ENCODE measurements at regions not wholly inside any gene's neighbourhood (a gene's known extent, or its start where the extent isn't known, plus 50 kb on each side); places are given as distances from the start of the nearest gene placed in this dataset.

DNA sequence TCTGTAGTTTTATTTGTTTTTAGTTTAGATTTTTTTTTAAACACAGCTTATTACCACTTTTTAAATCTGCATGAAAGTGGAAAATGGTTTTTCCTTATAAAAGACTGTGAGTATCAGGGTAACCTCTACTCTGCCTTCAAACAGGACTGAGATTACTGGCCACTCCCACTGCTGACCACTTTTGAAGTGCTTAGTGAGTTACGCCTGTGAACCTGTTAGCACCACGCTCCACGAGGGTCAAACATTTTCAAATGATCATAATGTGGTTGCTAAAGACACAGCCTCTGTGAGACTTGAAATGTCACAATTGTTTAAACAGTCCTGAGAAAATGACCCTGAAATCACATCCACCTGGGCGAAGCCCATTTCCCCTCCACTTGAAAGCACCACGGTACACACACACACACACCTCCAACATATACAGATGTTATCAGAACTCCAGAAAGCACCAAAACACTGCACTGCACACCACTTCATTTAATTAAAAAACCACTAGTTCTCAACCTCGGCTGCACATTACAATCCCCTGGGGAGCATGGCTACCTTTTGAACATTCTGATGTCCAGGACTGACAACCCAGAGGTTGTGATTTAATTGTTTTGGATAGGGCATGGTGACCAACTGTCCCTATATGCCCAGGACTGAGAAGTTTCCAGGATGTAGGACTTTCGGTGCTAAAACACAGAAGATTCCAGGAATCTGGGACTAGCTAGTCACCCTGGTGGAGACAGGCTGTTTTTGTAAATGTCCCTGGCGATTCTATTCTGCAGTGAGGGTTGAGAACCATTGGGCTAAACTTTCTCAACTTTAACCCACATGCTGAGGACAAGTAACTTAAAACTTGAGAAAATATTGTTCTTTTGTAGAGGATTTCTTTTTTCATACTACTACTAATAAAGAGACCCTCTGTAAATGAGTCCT is 176.4 kb upstream of the MYLIP start:
- TF ChIP-seq, protein P1, sequence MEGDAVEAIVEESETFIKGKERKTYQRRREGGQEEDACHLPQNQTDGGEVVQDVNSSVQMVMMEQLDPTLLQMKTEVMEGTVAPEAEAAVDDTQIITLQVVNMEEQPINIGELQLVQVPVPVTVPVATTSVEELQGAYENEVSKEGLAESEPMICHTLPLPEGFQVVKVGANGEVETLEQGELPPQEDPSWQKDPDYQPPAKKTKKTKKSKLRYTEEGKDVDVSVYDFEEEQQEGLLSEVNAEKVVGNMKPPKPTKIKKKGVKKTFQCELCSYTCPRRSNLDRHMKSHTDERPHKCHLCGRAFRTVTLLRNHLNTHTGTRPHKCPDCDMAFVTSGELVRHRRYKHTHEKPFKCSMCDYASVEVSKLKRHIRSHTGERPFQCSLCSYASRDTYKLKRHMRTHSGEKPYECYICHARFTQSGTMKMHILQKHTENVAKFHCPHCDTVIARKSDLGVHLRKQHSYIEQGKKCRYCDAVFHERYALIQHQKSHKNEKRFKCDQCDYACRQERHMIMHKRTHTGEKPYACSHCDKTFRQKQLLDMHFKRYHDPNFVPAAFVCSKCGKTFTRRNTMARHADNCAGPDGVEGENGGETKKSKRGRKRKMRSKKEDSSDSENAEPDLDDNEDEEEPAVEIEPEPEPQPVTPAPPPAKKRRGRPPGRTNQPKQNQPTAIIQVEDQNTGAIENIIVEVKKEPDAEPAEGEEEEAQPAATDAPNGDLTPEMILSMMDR (conservative IDR thresholded peaks at IDR 0.05; ENCODE audit: low read length), result no peak
- TF ChIP-seq EZH2phosphoT487 (IDR thresholded peaks at IDR 0.05; ENCODE audit: borderline replicate concordance, low read depth, low read length), result no peak

Data from OCI-LY7 (cell line).